PFSK-1 (cell line): ENCODE measurements at regions not wholly inside any gene's neighbourhood (a gene's known extent, or its start where the extent isn't known, plus 50 kb on each side); places are given as distances from the start of the nearest gene placed in this dataset.

ENCODE experiments used
- FOXP2 ChIP-seq: optimal IDR thresholded peaks from 2 replicates; pipeline ENCODE3; 2011; ENCODE audit warnings: borderline replicate concordance, control low read depth, inconsistent platforms; ENCODE audit not compliant: insufficient read depth; ENCODE audit errors: extremely low read length, extremely low read depth
- POLR2AphosphoS5 ChIP-seq: IDR thresholded peaks from 2 replicates; pipeline ENCODE4 v1.6.1; 2012; ENCODE audit warnings: low read depth, mild to moderate bottlenecking, control low read depth, low read length, moderate library complexity
- SIN3A ChIP-seq: IDR thresholded peaks from 2 replicates; pipeline ENCODE4 v1.6.1; 2012; ENCODE audit warnings: mild to moderate bottlenecking, low read length, moderate library complexity, borderline replicate concordance; ENCODE audit not compliant: insufficient read depth
- TAF1 ChIP-seq: IDR thresholded peaks from 2 replicates; pipeline ENCODE4 v1.6.1; 2012; ENCODE audit warnings: low read length, control low read depth, borderline replicate concordance; ENCODE audit not compliant: insufficient read depth
- TF ChIP-seq, protein P1 (sequence below), 2 experiments: IDR thresholded peaks; 2 replicates each; pipeline versions ENCODE4 v1.6.1 to v1.8.0; 2011 to 2012; ENCODE audit warnings: low read depth in 2 of 2, low read length in 2 of 2, control low read depth in 1 of 2, inconsistent platforms in 1 of 2, mild to moderate bottlenecking in 1 of 2, moderate library complexity in 1 of 2; ENCODE audit not compliant: insufficient read depth in 1 of 2

- TF ChIP-seq POLR2AphosphoS5 (no peak), SIN3A (no peak), TAF1 (no peak), FOXP2 (no peak)
- TF ChIP-seq, protein P1, sequence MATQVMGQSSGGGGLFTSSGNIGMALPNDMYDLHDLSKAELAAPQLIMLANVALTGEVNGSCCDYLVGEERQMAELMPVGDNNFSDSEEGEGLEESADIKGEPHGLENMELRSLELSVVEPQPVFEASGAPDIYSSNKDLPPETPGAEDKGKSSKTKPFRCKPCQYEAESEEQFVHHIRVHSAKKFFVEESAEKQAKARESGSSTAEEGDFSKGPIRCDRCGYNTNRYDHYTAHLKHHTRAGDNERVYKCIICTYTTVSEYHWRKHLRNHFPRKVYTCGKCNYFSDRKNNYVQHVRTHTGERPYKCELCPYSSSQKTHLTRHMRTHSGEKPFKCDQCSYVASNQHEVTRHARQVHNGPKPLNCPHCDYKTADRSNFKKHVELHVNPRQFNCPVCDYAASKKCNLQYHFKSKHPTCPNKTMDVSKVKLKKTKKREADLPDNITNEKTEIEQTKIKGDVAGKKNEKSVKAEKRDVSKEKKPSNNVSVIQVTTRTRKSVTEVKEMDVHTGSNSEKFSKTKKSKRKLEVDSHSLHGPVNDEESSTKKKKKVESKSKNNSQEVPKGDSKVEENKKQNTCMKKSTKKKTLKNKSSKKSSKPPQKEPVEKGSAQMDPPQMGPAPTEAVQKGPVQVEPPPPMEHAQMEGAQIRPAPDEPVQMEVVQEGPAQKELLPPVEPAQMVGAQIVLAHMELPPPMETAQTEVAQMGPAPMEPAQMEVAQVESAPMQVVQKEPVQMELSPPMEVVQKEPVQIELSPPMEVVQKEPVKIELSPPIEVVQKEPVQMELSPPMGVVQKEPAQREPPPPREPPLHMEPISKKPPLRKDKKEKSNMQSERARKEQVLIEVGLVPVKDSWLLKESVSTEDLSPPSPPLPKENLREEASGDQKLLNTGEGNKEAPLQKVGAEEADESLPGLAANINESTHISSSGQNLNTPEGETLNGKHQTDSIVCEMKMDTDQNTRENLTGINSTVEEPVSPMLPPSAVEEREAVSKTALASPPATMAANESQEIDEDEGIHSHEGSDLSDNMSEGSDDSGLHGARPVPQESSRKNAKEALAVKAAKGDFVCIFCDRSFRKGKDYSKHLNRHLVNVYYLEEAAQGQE (IDR thresholded peaks at IDR 0.05; ENCODE audit: insufficient read depth in 1 of 2, low read depth in 2 of 2, low read length in 2 of 2) = no peak
These were observed 662.9 kb downstream of the ZEB2 start for GRCh38 chr2:143856978-143857377.

DNA sequence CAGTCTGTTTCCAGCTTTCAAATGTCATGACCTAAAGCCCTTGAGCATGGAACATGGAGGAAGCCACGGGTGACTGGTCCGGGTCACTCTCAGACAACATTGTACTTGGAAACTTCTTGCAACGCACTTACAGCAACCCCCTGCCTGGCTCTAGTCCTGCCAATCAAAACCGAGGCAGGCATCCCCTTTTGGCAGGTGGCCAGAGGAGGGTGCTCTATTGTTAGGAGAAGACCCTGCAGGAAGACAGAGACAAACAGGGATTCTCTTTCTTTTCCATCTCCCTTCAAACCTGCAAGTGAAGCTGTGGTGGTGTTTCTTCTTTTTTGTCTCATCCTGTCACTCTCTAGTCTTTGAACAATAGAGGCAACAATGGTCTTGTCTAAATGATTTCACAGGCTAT is 667.2 kb downstream of the ZEB2 start:
- TF ChIP-seq FOXP2 (no peak), SIN3A (no peak), POLR2AphosphoS5 (no peak), TAF1 (no peak)
- TF ChIP-seq, protein P1 (IDR thresholded peaks at IDR 0.05; ENCODE audit: insufficient read depth in 1 of 2, low read depth in 2 of 2, low read length in 2 of 2) = no peak

DNA sequence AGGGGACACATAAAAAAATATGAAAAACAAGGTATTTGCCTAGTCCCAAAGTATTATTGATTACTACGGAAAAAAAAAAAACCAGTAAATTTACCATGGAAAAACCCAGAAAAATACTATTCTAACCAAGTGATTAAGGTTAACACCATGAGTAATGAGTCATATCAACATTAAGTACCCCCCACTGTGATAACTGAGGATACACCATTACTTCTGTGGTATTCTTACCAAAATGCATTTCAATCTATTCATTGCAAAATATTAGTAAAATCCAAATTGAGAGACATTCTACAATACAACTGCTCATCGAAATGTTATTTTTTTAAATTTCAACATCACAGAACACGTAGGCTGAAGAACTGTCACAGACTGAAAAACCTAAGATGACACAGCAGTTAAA is 669.8 kb downstream of the ZEB2 start:
- TF ChIP-seq TAF1 (no peak), FOXP2 (no peak), POLR2AphosphoS5 (no peak), SIN3A (no peak)
- TF ChIP-seq, protein P1 (IDR thresholded peaks at IDR 0.05; ENCODE audit: insufficient read depth in 1 of 2, low read depth in 2 of 2, low read length in 2 of 2) = no peak

- TF ChIP-seq, protein P1 (IDR thresholded peaks at IDR 0.05; ENCODE audit: insufficient read depth in 1 of 2, low read depth in 2 of 2, low read length in 2 of 2) = no peak
- TF ChIP-seq SIN3A (no peak), FOXP2 (no peak), TAF1 (no peak), POLR2AphosphoS5 (no peak)
These were observed 672.7 kb downstream of the ZEB2 start for GRCh38 chr2:143847257-143847656.

DNA sequence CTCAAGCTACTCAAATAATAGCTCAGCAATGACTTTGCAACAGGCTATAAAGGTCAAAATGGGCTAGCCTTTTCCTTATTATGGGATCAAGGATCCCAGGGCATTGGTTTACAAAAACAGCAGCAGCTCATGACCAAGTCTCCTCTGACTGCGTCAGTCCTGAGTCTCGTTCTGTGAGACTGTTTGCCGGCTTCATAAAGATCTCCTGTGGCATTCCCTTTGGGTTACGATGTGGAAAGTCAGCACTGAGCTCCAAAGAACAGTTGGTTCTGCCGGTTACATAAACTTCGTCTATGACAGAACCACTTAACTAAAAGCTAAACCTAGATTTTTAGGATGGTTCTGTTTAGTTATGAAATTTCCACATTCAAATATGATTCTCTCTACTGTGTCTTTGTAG is 674.9 kb downstream of the ZEB2 start:
- TF ChIP-seq SIN3A = no peak
- TF ChIP-seq POLR2AphosphoS5 = no peak
- TF ChIP-seq TAF1 = no peak
- no peak for TF ChIP-seq FOXP2
- TF ChIP-seq, protein P1 (IDR thresholded peaks at IDR 0.05; ENCODE audit: insufficient read depth in 1 of 2, low read depth in 2 of 2, low read length in 2 of 2) = no peak
